PC-3 (cell line): ENCODE measurements at regions not wholly inside any gene's neighbourhood (a gene's known extent, or its start where the extent isn't known, plus 50 kb on each side); places are given as distances from the start of the nearest gene placed in this dataset.

Source experiments
- ATAC-seq: fragments of 200-7000 bp; cut with Tn5 transposase; 2 replicates; pipeline ENCODE4 v1.9.1; 2020; ENCODE audit warnings: mild to moderate bottlenecking, moderate library complexity
- BruUV-seq: library from RNA; stranded (reverse); fragments of 400-500 nt; replicated peaks from 2 replicates; lab custom pipeline; 2021; lab: Mats Ljungman, UMichigan
- CTCF ChIA-PET: fragments of 300-600 bp; sonication (Branson Sonifier 250); formaldehyde crosslinking; loops from one replicate; lab custom pipeline; 2022; ENCODE audit warnings: antibody characterized with exemption; lab: Charles Lee
- POLR2A ChIA-PET: fragments of 300-600 bp; sonication (Branson Sonifier 250); formaldehyde crosslinking; loops from one replicate; lab custom pipeline; 2022; ENCODE audit warnings: antibody characterized with exemption; ENCODE audit not compliant: unreplicated experiment; lab: Charles Lee
- DNase-seq: peaks from one replicate; pipeline ENCODE4 v3.0.0-alpha.2; 2015
- H2AFZ ChIP-seq: fragments of 300-600 bp; sonication (generic); 2 replicates; pipeline ENCODE4 v1.6.0; 2016; ENCODE audit warnings: antibody characterized with exemption, low read length
- H3F3A ChIP-seq: fragments of 300-600 bp; sonication (generic); one replicate; pipeline ENCODE4 v1.6.0; 2017; ENCODE audit warnings: antibody characterized with exemption, low read length, control low read depth, mild to moderate bottlenecking; ENCODE audit not compliant: unreplicated experiment
- H3K27ac ChIP-seq: fragments of 300-600 bp; sonication (generic); 2 replicates; pipeline ENCODE4 v1.5.1; 2016; ENCODE audit warnings: mild to moderate bottlenecking, low read length
- H3K27me3 ChIP-seq: fragments of 300-600 bp; sonication (generic); 2 replicates; pipeline ENCODE4 v1.6.1; 2016; ENCODE audit warnings: low read length, mixed read lengths
- H3K36me3 ChIP-seq: fragments of 300-600 bp; sonication (generic); 2 replicates; pipeline ENCODE4 v1.6.1; 2016; ENCODE audit warnings: low read depth, mixed run types, low read length, mixed read lengths
- H3K4me1 ChIP-seq: fragments of 300-600 bp; sonication (generic); 2 replicates; pipeline ENCODE4 v1.5.1; 2016; ENCODE audit warnings: low read length; ENCODE audit not compliant: insufficient read depth
- H3K4me2 ChIP-seq: fragments of 300-600 bp; sonication (generic); 2 replicates; pipeline ENCODE4 v1.6.0; 2016; ENCODE audit warnings: low read length
- H3K4me3 ChIP-seq: fragments of 300-600 bp; sonication (generic); 2 replicates; pipeline ENCODE4 v1.5.1; 2016; ENCODE audit warnings: mild to moderate bottlenecking, low read length, mixed read lengths
- H3K79me2 ChIP-seq: fragments of 300-600 bp; sonication (generic); 2 replicates; pipeline ENCODE4 v1.6.1; 2017; ENCODE audit warnings: low read length, mixed read lengths
- H3K9ac ChIP-seq: fragments of 300-600 bp; sonication (generic); 2 replicates; pipeline ENCODE4 v1.6.0; 2016; ENCODE audit warnings: mild to moderate bottlenecking, low read length
- H3K9me2 ChIP-seq: fragments of 300-600 bp; sonication (generic); replicated peaks from 2 replicates; pipeline ENCODE4 v1.6.1; 2016; ENCODE audit warnings: mixed run types, low read length, mixed read lengths
- H3K9me3 ChIP-seq: fragments of 300-600 bp; sonication (generic); 2 replicates; pipeline ENCODE4 v1.6.1; 2016; ENCODE audit warnings: low read length, mixed read lengths
- H4K20me1 ChIP-seq: fragments of 300-600 bp; sonication (generic); 2 replicates; pipeline ENCODE4 v1.6.1; 2016; ENCODE audit warnings: low read length, mixed read lengths
- CTCF ChIP-seq: fragments of 300-600 bp; sonication (generic); conservative IDR thresholded peaks from 2 replicates; pipeline ENCODE4 v1.5.1; 2017; ENCODE audit warnings: antibody characterized with exemption, low read depth, mild to moderate bottlenecking, low read length
- EZH2 ChIP-seq: fragments of 300-600 bp; sonication (generic); IDR thresholded peaks from one replicate; pipeline ENCODE4 v1.6.1; 2017; ENCODE audit warnings: antibody characterized with exemption, mild to moderate bottlenecking, low read length; ENCODE audit not compliant: unreplicated experiment
- EZH2phosphoT487 ChIP-seq: fragments of 300-600 bp; sonication (generic); IDR thresholded peaks from 2 replicates; pipeline ENCODE4 v1.6.1; 2018; ENCODE audit warnings: mild to moderate bottlenecking, antibody characterized with exemption, low read length, borderline replicate concordance
- intact Hi-C: fragments of 100-400 bp; cut with micrococcal nuclease; formaldehyde crosslinking; loops from 2 replicates; pipeline ENCODE4 v1.9.0; 2023

- no peaks in the 10 kb centered on the region for H4K20me1 ChIP-seq
- no peaks in the 10 kb centered on the region for H3K9me2 ChIP-seq
- no peak for ATAC-seq
- H3K9me3 ChIP-seq, result no peaks in the 10 kb centered on the region
- H3K27ac ChIP-seq, result no peak overlapping the region
- ChIA-PET CTCF (no interaction called here), POLR2A (no interaction called here)
- BruUV-seq, result no TSS peak
- no peak overlapping the region for H3K4me2 ChIP-seq
- no peaks in the 10 kb centered on the region for H3K4me1 ChIP-seq
- no peak overlapping the region for H2AFZ ChIP-seq
- H3K9ac ChIP-seq, result no peak overlapping the region
- no peaks in the 10 kb centered on the region for H3K36me3 ChIP-seq
- H3F3A ChIP-seq, result no peaks in the 10 kb centered on the region
- intact Hi-C loops, result no loop called here
- no peak overlapping the region for H3K4me3 ChIP-seq
- no peaks in the 10 kb centered on the region for H3K79me2 ChIP-seq
- H3K27me3 ChIP-seq, result no peaks in the 10 kb centered on the region
- no peak for DNase-seq
- no peak for TF ChIP-seq EZH2phosphoT487
- no peak for TF ChIP-seq CTCF
- TF ChIP-seq EZH2, result no peak
Measured at GRCh38 chr18:28559511-28559910, 382.6 kb upstream of the CDH2 start.

GRCh38 chr18:28541934-28542333 lies 365.0 kb upstream of the CDH2 start:
- Histone ChIP-seq H2AFZ (no peak overlapping the region), H3K9me2 (no peaks in the 10 kb centered on the region), H3K9me3 (no peaks in the 10 kb centered on the region), H3F3A (no peaks in the 10 kb centered on the region), H3K4me2 (no peak overlapping the region), H3K9ac (no peak overlapping the region), H3K79me2 (no peaks in the 10 kb centered on the region), H3K36me3 (no peaks in the 10 kb centered on the region), H3K4me3 (no peak overlapping the region), H4K20me1 (no peaks in the 10 kb centered on the region), H3K27ac (no peak overlapping the region), H3K4me1 (no peaks in the 10 kb centered on the region), H3K27me3 (no peaks in the 10 kb centered on the region)
- no TSS peak for BruUV-seq
- intact Hi-C loops, result no loop called here
- TF ChIP-seq EZH2 (no peak), EZH2phosphoT487 (no peak), CTCF (no peak)
- DNase-seq, result no peak
- ATAC-seq, result no peak
- ChIA-PET POLR2A (no interaction called here), CTCF (no interaction called here)

GRCh38 chr18:28541276-28541930 lies 364.5 kb upstream of the CDH2 start:
- DNase-seq (no peak), ATAC-seq (no peak)
- Histone ChIP-seq H3K79me2 (no peaks in the 10 kb centered on the region), H2AFZ (no peak overlapping the region), H3F3A (no peaks in the 10 kb centered on the region), H4K20me1 (no peaks in the 10 kb centered on the region), H3K9me3 (no peaks in the 10 kb centered on the region), H3K9me2 (no peaks in the 10 kb centered on the region), H3K4me2 (no peak overlapping the region), H3K36me3 (no peaks in the 10 kb centered on the region), H3K4me1 (no peaks in the 10 kb centered on the region), H3K4me3 (no peak overlapping the region), H3K9ac (no peak overlapping the region), H3K27me3 (no peaks in the 10 kb centered on the region), H3K27ac (no peak overlapping the region)
- intact Hi-C loops, result no loop called here
- CTCF ChIA-PET, result no interaction called here
- TF ChIP-seq EZH2, result no peak
- no TSS peak for BruUV-seq
- POLR2A ChIA-PET, result no interaction called here
